ENCODE measurements at regions not wholly inside any gene's neighbourhood (a gene's known extent, or its start where the extent isn't known, plus 50 kb on each side); places are given as distances from the start of the nearest gene placed in this dataset.

- Histone ChIP-seq H2BK120ac (replicated peaks; ENCODE audit: low read depth, low read length) (no peak overlapping the region), H3K56ac (replicated peaks; ENCODE audit: insufficient read length, low read depth, low read length) (no peak overlapping the region), H2AK5ac (ENCODE audit: low read depth, low read length) (no peak overlapping the region), H3K14ac (ENCODE audit: insufficient read length) (no peak overlapping the region), H3K27ac (ENCODE audit: low read depth, low read length) (no peak overlapping the region), H2BK20ac (ENCODE audit: low read length) (no peak overlapping the region), H4K20me1 (replicated peaks in 1 of 2; ENCODE audit: control insufficient read depth in 1 of 2, insufficient read depth in 2 of 2, low read length in 2 of 2) (no peaks in the 10 kb centered on the region), H2BK12ac (ENCODE audit: low read depth, low read length) (no peak overlapping the region), H3K4me3 (ENCODE audit: extremely low read depth in 1 of 4, insufficient read depth in 2 of 4, low read depth in 3 of 4, low read length in 4 of 4) (no peak overlapping the region), H3K79me2 (ENCODE audit: control insufficient read depth in 1 of 2, insufficient read depth in 2 of 2, low read length in 2 of 2) (no peaks in the 10 kb centered on the region), H2AFZ (ENCODE audit: low read length) (no peak overlapping the region), H3K23ac (ENCODE audit: insufficient read length) (no peak overlapping the region), H3K4ac (replicated peaks; ENCODE audit: insufficient read length, low read depth, low read length) (no peak overlapping the region), H4K5ac (ENCODE audit: insufficient read length, low read depth, low read length) (no peak overlapping the region), H3K4me2 (ENCODE audit: insufficient read depth in 1 of 2, low read depth in 2 of 2, low read length in 2 of 2) (no peak overlapping the region), H3K36me3 (ENCODE audit: control insufficient read depth in 2 of 4, insufficient read depth in 4 of 4, low read length in 3 of 4) (no peaks in the 10 kb centered on the region), H3K18ac (ENCODE audit: extremely low read depth, low read length) (no peak overlapping the region), H4K91ac (replicated peaks; ENCODE audit: insufficient read length, low read length) (no peak overlapping the region), H2BK5ac (ENCODE audit: low read depth, low read length) (no peak overlapping the region), H3K9me3 (ENCODE audit: insufficient read depth in 2 of 2, low read depth in 1 of 2, low read length in 1 of 2) (no peaks in the 10 kb centered on the region), H4K8ac (ENCODE audit: extremely low read depth, insufficient read depth, low read length) (no peak overlapping the region), H3K79me1 (ENCODE audit: low read depth, low read length) (no peaks in the 10 kb centered on the region), H3K4me1 (replicated peaks in 1 of 4; ENCODE audit: control insufficient read depth in 3 of 4, insufficient read depth in 4 of 4, low read length in 3 of 4) (no peaks in the 10 kb centered on the region), H3K27me3 (replicated peaks in 1 of 4; ENCODE audit: control insufficient read depth in 3 of 4, extremely low read depth in 1 of 4, insufficient read depth in 3 of 4, low read length in 3 of 4) (no peaks in the 10 kb centered on the region), H3K23me2 (ENCODE audit: low read depth, low read length) (no peaks in the 10 kb centered on the region), H3K9ac (replicated peaks in 1 of 4; ENCODE audit: extremely low read depth in 1 of 4, low read depth in 3 of 4, low read length in 3 of 4) (no peak overlapping the region), H2BK15ac (ENCODE audit: low read length) (no peak overlapping the region)
- POLR2A ChIA-PET (ENCODE audit: partially characterized antibody), result no interaction called here
- WGBS, 2 experiments (ENCODE audit: extremely low coverage in 1 of 2, insufficient coverage in 1 of 2, insufficient read length in 1 of 2, insufficient replicate concordance in 2 of 2, low coverage in 1 of 2, low lambda C conversion rate in 2 of 2, missing lambda C conversion rate in 1 of 2), result 86% methylated on average over 4 of the region's 4 CpGs; no CpG with 5 or more reads in 1 of the 2 experiments
- DNase-seq (ENCODE audit: low read depth in 1 of 2, low spot score in 2 of 2), result no peak
- no peak for FAIRE-seq
- CTCF ChIA-PET (ENCODE audit: partially characterized antibody), result interaction anchor here (0.7 kb wide), 1 partner anchor 29 kb away, joined by 3 read pairs; no protein-coding TSS in a partner anchor
- TF ChIP-seq JUN (IDR thresholded peaks at IDR 0.05; ENCODE audit: low read depth, low read length), result no peak
- no peak for TF ChIP-seq ATF3 (IDR thresholded peaks at IDR 0.05; ENCODE audit: insufficient read depth, low read depth, low read length)
- no peak for TF ChIP-seq HDAC2 (IDR thresholded peaks at IDR 0.05; ENCODE audit: borderline replicate concordance in 1 of 2, low read depth in 2 of 2, low read length in 2 of 2)
- no peak for TF ChIP-seq EZH2 (IDR thresholded peaks at IDR 0.05; ENCODE audit: low read depth, low read length, severe bottlenecking)
Measured at GRCh38 chr5:66443462-66444130, 152.6 kb upstream of the MAST4 start.
